Lung (tissue), 11 donors: ENCODE measurements at regions not wholly inside any gene's neighbourhood (a gene's known extent, or its start where the extent isn't known, plus 50 kb on each side); places are given as distances from the start of the nearest gene placed in this dataset.
A peak's percentile ranks its signal among the peaks of the same experiment; 100 is the strongest.

Experiments used
- ATAC-seq: fragments of 200-7000 bp; cut with Tn5 transposase; one replicate; pipeline ENCODE4 v1.9.1; 2020; ENCODE audit warnings: moderate number of reproducible peaks; ENCODE audit not compliant: insufficient read depth, low FRiP score
- DNase-seq, 3 donors: peaks; one replicate each; pipeline ENCODE4 v3.0.0-alpha.2; 2013 to 2017
- H3K27ac ChIP-seq, 2 donors: one replicate each; pipeline ENCODE4 v1.5.1; 2013; ENCODE audit warnings: mild to moderate bottlenecking in 2 of 2, moderate library complexity in 2 of 2, control low read depth in 1 of 2, inconsistent platforms in 1 of 2, low read depth in 1 of 2, low read length in 1 of 2
- H3K27me3 ChIP-seq, 3 donors: one replicate each; pipeline ENCODE4 v1.5.1; 2013; ENCODE audit warnings: low read length in 2 of 3; ENCODE audit not compliant: control insufficient read depth in 3 of 3, insufficient read depth in 3 of 3
- H3K36me3 ChIP-seq, 4 donors: one replicate each; pipeline ENCODE4 v1.5.1; 2013; ENCODE audit warnings: low read length in 4 of 4, mild to moderate bottlenecking in 1 of 4, moderate library complexity in 1 of 4; ENCODE audit not compliant: control insufficient read depth in 4 of 4, insufficient read depth in 4 of 4
- H3K4me1 ChIP-seq, 5 donors: one replicate each; pipeline ENCODE4 v1.5.1; 2013; ENCODE audit warnings: low read length in 5 of 5, mild to moderate bottlenecking in 2 of 5, moderate library complexity in 1 of 5; ENCODE audit not compliant: control insufficient read depth in 5 of 5, insufficient read depth in 5 of 5
- H3K4me3 ChIP-seq: one replicate; pipeline ENCODE4 v1.5.1; 2013; ENCODE audit warnings: mild to moderate bottlenecking, control low read depth, moderate library complexity
- H3K9ac ChIP-seq, 2 donors: one replicate each; pipeline ENCODE4 v1.5.1; 2013; ENCODE audit warnings: low read length in 2 of 2, control low read depth in 1 of 2; ENCODE audit not compliant: insufficient read depth in 1 of 2
- H3K9me3 ChIP-seq, 4 donors: one replicate each; pipeline ENCODE4 v1.5.1; 2013; ENCODE audit warnings: low read length in 3 of 4, mild to moderate bottlenecking in 1 of 4, moderate library complexity in 1 of 4; ENCODE audit not compliant: control insufficient read depth in 4 of 4, insufficient read depth in 3 of 4
- WGBS, 2 donors: extraction: QIAGEN DNeasy Blood & Tissue Kit; methylation state at CpG; one replicate each; pipeline ENCODE4 v1.1.7; 2013; 5-methylcytosine and 5-hydroxymethylcytosine counted together
- TF ChIP-seq, protein P1 (sequence below): IDR thresholded peaks from 2 replicates; pipeline ENCODE4 v1.5.1; 2012; ENCODE audit warnings: mild to moderate bottlenecking; ENCODE audit errors: control extremely low read depth, extremely low read depth
- donor health status: control.
- donor health status: control.
- donor health status: Bipolar disorder and iron deficiency.
- donor health status: healthy.
- donor health status: DM: yes; HTN: yes; CAD: no.

DNA sequence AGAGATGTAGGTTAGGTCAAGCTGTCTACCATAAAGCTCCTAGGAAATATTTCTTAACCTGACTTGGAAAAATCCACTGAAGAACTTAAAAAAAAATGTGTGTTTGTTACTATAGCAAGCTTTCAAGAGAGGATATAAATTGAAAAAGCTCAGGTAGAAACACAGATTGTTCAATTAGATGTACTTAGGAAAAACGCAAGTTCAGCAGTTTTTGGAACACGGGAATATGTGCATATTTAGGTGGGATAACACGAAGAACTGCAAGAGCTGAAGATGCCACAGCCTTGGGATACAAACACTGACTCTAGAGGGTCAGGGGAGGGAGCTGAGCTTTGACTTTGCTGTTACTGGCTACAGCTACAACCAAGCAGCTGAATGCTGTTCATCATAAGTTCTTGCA, 77.8 kb upstream of the FSHB start:
- Histone ChIP-seq H3K4me3 (no peak overlapping the region), H3K36me3 (no peaks in the 10 kb centered on the region), H3K9ac (no peak overlapping the region), H3K9me3 (no peaks in the 10 kb centered on the region), H3K27me3 (no peaks in the 10 kb centered on the region), H3K27ac (no peak overlapping the region), H3K4me1 (peaks cover 0 to 13% (median 4%) of the 10 kb centered on the region in 5 donors)
- DNase-seq (no peak), ATAC-seq (no peak)
- TF ChIP-seq, protein P1, sequence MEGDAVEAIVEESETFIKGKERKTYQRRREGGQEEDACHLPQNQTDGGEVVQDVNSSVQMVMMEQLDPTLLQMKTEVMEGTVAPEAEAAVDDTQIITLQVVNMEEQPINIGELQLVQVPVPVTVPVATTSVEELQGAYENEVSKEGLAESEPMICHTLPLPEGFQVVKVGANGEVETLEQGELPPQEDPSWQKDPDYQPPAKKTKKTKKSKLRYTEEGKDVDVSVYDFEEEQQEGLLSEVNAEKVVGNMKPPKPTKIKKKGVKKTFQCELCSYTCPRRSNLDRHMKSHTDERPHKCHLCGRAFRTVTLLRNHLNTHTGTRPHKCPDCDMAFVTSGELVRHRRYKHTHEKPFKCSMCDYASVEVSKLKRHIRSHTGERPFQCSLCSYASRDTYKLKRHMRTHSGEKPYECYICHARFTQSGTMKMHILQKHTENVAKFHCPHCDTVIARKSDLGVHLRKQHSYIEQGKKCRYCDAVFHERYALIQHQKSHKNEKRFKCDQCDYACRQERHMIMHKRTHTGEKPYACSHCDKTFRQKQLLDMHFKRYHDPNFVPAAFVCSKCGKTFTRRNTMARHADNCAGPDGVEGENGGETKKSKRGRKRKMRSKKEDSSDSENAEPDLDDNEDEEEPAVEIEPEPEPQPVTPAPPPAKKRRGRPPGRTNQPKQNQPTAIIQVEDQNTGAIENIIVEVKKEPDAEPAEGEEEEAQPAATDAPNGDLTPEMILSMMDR, result no peak
- 87 to 90% methylated on average over 3 of the region's 3 CpGs for WGBS, 2 donors

DNA sequence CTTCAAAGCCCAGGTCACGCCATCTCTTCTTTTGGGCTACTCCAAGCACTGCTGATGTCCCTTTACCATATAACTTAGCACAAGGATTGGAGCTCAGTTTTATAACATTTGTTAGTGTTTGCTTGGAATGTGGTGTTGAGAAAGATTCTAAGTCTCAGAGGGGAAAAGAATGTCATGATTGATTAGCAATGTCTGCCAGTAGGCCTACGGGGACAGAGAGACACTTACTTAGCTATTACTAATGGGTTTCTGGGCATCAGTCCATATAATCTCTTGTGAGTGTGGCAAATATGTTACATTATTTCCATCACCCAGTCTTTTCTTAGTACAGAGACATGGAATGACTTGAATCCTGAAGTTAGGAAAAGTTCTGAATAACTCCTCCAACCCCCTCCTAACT, 75.4 kb upstream of the FSHB start:
- DNase-seq (peak in 2 of 3 donors; percentile 70 to 85), ATAC-seq (no peak)
- H3K36me3 ChIP-seq, result no peaks in the 10 kb centered on the region
- TF ChIP-seq, protein P1, result no peak
- no peak overlapping the region for H3K27ac ChIP-seq
- peaks cover 2 to 13% (median 3%) of the 10 kb centered on the region in 5 donors for H3K4me1 ChIP-seq
- no peak overlapping the region for H3K9ac ChIP-seq
- no peak overlapping the region for H3K4me3 ChIP-seq
- H3K27me3 ChIP-seq, result no peaks in the 10 kb centered on the region
- 67 to 79% methylated on average over 2 of the region's 2 CpGs for WGBS, 2 donors
- no peaks in the 10 kb centered on the region for H3K9me3 ChIP-seq

- ATAC-seq (no peak), DNase-seq (peak in 2 of 3 donors; percentile 26 to 73)
- Histone ChIP-seq H3K9ac (no peak overlapping the region), H3K4me1 (peaks cover 2 to 13% (median 3%) of the 10 kb centered on the region in 5 donors), H3K36me3 (no peaks in the 10 kb centered on the region), H3K9me3 (no peaks in the 10 kb centered on the region), H3K27ac (no peak overlapping the region), H3K27me3 (no peaks in the 10 kb centered on the region), H3K4me3 (no peak overlapping the region)
- 64 to 80% methylated on average over 2 of the region's 2 CpGs for WGBS, 2 donors
- TF ChIP-seq, protein P1, result no peak
These were observed 71.3 kb upstream of the FSHB start for GRCh38 chr11:30159546-30159945.

DNA sequence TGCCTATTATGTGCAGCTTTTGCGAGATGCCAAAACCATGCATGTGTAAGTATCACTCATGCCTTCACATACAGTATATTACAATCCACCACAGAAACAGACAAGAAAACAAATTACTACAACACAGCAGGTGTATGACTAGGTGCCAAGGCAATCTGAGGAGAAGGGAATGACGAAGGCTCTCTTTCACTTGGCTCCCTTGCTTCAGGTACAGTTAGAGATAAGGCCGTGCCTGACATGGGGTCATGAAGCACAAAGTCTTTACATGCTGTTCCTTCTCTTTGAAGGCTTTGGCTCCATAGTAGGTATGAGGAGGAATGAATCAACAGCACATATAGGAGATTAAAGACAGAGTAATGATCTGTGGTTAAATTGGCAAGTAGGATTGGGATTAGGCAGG, 65.2 kb upstream of the FSHB start:
- DNase-seq (no peak), ATAC-seq (no peak)
- no peaks in the 10 kb centered on the region for H3K9me3 ChIP-seq
- H3K27me3 ChIP-seq, result no peaks in the 10 kb centered on the region
- no peak overlapping the region for H3K4me3 ChIP-seq
- H3K27ac ChIP-seq, result no peak overlapping the region
- H3K4me1 ChIP-seq, result no peaks in the 10 kb centered on the region
- 88 to 90% methylated on average over 3 of the region's 3 CpGs for WGBS, 2 donors
- H3K9ac ChIP-seq, result no peak overlapping the region
- H3K36me3 ChIP-seq, result no peaks in the 10 kb centered on the region
- TF ChIP-seq, protein P1, result no peak
